HG02852 (cell line): ENCODE measurements at regions not wholly inside any gene's neighbourhood (a gene's known extent, or its start where the extent isn't known, plus 50 kb on each side); places are given as distances from the start of the nearest gene placed in this dataset.
A peak's percentile ranks its signal among the peaks of the same experiment; 100 is the strongest.

Experiments used
- ATAC-seq: cut with Tn5 transposase; IDR thresholded peaks from one replicate; pipeline ENCODE4 v1.9.1; 2021; ENCODE audit warnings: mild to moderate bottlenecking, moderate library complexity; ENCODE audit not compliant: unreplicated experiment

- peak; percentile 35 for ATAC-seq
Measured at GRCh38 chr7:131010717-131011431, 276.9 kb upstream of the KLF14 start.

- ATAC-seq = no peak
Measured at GRCh38 chr7:131011432-131011742, 277.4 kb upstream of the KLF14 start.

GRCh38 chr7:131011976-131012375, 278.0 kb upstream of the KLF14 start:
- no peak for ATAC-seq

DNA sequence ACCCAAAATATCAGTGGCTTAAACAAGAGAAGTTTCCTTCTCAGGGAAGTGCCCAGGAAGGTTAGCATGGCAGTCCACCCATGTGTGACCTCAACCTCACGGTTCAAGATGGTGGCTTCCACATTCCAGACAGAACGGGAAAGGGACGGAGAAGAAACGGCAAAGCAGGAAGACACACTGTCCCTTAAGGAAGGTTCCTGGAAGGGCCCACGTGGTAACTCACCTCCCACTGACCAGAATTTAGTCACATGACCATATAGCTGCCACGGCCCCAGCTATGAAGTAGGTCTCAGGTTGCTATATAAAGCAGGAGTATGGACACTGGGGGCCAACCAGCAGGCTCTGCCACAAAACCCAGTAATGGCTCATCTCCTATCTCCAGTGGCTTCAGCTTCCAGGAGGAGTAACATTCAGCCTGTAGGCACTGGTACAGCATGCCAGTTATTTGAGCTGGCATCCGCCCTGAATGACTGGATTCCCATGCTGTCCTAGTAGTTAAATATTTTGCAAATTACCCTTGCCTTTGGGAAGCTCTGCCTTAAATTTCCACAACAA, 278.5 kb upstream of the KLF14 start:
- ATAC-seq = no peak

GRCh38 chr7:131013716-131014115, 279.7 kb upstream of the KLF14 start:
- ATAC-seq = no peak

DNA sequence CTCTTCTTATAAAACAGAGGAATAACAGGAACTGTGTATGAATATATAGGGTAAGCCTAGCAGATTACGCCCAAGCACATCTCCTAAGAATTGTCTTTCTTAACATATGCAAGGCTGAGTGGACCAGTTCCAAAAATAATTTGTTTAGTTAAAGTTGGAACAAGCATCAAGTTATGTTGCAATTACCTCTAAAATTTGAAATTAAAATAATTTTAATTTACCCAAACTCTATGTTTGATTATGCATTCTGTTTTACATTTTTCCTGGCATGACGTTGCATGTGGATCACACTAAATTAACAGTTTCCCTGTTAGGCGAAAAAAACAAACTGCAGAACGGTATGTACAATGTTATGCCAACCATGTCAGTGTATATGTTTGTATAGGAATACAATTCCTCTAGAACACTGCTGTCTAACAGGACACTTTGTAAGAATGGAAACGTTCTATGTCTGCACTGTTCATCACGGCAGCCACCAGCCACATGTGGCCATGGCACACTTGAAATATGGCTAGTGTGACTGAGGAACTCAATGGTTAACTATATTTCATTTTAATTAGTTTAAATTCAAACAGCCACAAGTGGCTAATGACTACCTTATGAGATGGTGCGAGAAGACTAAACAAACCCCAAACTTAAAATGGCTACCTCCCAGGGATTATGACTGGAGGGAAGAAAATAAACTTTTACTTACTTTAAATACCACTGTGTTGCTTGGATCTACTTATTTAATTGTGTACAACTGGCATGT, 281.1 kb upstream of the KLF14 start:
- no peak for ATAC-seq

GRCh38 chr7:131015657-131015958, 281.6 kb upstream of the KLF14 start:
- ATAC-seq = no peak

DNA sequence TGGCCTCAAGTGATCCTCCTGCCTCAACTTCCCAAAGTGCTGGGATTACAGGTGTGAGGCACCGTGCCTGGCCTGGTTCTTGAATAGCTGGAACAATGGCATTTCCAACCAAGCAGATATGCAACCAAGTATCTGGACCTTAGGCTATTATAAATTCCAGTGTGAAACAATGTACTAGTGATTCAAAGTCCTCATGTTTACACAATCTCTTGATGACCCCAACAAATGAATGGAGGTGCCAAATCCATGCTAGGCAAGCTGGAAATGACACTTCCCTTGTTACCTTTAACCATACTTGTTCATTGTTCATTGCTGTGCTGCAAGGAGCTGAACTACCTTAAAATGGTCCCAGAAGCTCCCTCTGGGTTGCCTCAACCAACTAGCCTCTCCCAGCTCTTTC, 282.2 kb upstream of the KLF14 start:
- no peak for ATAC-seq

GRCh38 chr7:131019351-131019750, 285.3 kb upstream of the KLF14 start:
- ATAC-seq = no peak

- ATAC-seq = peak; percentile 44
Measured at GRCh38 chr7:131020759-131021261, 286.8 kb upstream of the KLF14 start.

DNA sequence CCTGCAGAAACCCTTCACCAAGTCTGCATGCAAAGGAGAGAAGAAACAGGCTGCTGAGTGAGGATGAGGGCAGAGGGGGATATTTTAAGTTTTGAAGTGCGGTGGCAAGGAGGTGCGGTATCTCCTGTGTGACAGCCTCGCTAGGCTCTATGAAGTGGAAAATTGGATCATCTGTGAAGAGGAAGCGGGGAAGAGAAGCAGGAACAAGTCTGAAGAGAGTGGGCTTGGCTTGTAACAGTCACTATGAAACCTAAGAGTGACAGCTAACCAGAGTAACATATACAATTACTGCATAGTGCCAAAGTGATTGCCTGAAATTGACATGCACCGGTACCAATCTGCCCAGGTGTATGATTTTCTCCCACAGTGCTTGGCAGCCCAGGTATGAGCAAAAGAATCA, 287.5 kb upstream of the KLF14 start:
- ATAC-seq = peak; percentile 56

DNA sequence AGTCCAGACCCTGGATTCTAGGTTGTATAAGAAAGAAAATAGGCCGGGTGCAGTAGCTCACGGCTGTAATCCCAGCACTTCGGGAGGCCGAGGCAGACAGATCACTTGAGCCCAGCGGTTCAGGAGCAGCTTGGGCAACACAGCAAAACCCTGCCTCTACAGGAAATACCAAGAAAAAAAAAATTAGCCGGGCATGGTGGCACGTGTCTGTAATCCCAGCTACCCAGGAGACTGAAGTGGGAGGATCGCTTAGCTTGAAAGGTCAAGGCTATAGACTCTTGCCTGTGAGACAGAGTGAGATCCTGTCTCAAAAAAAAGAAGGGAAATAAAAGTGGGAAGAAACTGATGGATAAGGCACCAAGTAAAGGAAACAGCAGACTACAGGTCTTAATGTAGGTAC, 287.9 kb upstream of the KLF14 start:
- ATAC-seq = no peak

DNA sequence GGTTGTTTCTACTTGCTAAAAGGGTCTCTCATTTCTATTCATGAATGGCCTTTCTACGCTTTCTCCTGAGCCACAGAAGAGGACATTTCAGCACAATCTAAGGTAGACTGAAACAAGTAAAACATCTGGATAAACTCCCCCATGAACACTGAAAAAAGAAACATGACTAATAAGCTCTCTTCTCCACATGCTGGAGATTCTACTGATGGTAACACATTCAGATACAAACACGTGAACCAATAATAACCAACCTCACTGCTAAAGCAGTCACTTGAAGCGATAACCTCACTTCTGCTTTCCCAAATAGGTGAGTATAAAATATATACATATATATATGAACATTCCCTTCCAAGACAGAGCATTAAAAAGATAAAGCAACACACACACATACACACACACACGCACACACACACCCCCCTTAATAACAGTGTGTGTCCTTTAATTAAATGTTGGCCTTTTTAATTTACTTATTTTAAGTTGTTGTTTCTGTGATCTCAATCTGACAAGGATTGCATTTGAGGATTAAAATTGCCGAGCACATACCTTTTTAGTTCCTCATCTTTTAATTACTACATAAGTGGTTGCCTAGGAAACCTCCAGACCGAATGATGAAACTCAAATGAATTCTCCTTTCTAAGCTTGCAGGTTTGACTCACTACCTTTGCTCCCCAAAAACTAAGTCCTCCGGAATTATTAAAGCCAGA, 292.4 kb upstream of the KLF14 start:
- ATAC-seq = peak; percentile 47

GRCh38 chr7:131027287-131027773, 293.3 kb upstream of the KLF14 start:
- no peak for ATAC-seq

DNA sequence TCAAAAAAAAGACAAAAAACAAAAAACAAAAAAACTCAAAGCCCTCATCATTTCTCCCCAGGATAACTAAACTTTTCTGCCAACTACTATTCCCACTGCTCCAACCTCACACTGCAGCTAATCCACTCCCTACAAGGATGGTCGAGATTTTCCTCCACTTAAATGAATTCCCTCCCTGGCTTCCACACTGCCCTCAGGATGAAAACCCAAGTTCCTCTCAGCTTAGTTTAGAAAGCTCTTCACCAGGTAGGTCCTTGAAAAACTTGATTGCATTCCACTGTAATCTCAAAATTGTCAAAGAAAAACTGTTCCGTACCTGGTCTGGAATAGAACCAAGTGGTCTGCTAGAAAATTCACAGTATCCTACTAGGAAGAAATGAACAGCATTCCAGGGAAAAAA, 294.3 kb upstream of the KLF14 start:
- ATAC-seq = no peak

- no peak for ATAC-seq
Measured at GRCh38 chr7:131029002-131029401, 295.0 kb upstream of the KLF14 start.

- peak; percentile 71 for ATAC-seq
Measured at GRCh38 chr7:131031099-131031868, 296.4 kb upstream of the MKLN1 start.

GRCh38 chr7:131032786-131033185, 294.9 kb upstream of the MKLN1 start:
- no peak for ATAC-seq

- no peak for ATAC-seq
Measured at GRCh38 chr7:131034166-131034881, 293.4 kb upstream of the MKLN1 start.

DNA sequence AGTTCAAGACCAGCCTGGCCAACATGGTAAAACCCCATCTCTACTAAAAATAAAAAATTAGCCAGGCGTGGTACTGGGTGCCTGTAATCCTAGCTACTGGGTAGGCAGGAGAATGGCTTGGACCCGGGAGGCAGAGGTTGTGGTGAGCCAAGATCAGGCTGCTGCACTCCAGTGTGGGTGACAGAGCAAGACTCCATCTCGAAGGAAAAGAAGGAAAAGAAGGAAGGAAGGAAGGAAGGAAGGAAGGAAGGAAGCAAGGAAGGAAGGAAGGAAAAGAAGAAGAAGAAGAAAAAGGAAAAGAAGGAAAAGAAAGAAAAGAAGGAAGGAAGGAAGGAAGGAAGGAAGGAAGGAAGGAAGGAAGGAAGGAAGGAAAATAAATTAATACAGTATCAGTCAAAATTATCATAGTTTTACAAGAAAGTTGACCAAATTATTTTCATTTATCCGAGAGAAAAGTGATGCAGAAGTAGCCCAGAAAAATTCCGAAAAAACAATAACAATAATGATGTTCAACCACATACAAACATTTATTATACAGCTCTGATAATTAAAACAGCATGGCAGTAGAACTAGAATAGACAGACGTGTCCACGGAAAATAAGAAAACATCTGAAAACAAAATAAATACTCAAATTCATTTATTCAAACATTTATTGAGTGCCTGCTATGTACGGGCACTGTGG, 292.4 kb upstream of the MKLN1 start:
- ATAC-seq = no peak
